Right cardiac atrium (tissue), 5 donors: ENCODE measurements at regions not wholly inside any gene's neighbourhood (a gene's known extent, or its start where the extent isn't known, plus 50 kb on each side); places are given as distances from the start of the nearest gene placed in this dataset.
"Not testable (repeated sequence)": the region's sequence is repeated elsewhere in the genome, so short reads cannot be mapped to it uniquely, and the experiment has no call there.

Experiments
- ATAC-seq, 2 donors: fragments of 200-7000 bp; cut with Tn5 transposase; one replicate each; pipeline versions ENCODE4 v1.8.0 to v1.9.1; 2020; ENCODE audit warnings: moderate library complexity in 2 of 2, mild to moderate bottlenecking in 1 of 2
- DNase-seq, 3 donors: peaks; one replicate each; pipeline ENCODE4 v3.0.0-alpha.2; 2020
- H3K27ac ChIP-seq: one replicate; pipeline ENCODE4 v1.5.1; 2013; ENCODE audit warnings: mild to moderate bottlenecking, low read length, control low read depth, moderate library complexity
- H3K27me3 ChIP-seq: one replicate; pipeline ENCODE4 v1.6.1; 2013; ENCODE audit not compliant: control insufficient read depth, insufficient read depth
- H3K4me1 ChIP-seq: one replicate; pipeline ENCODE4 v1.6.1; 2013; ENCODE audit warnings: low read length; ENCODE audit not compliant: control insufficient read depth, insufficient read depth
- H3K4me3 ChIP-seq: one replicate; pipeline ENCODE4 v1.5.1; 2013; ENCODE audit warnings: low read length, control low read depth
- H3K9me3 ChIP-seq: one replicate; pipeline ENCODE4 v1.6.1; 2013; ENCODE audit warnings: low read length; ENCODE audit not compliant: control insufficient read depth
- WGBS: extraction: QIAGEN DNeasy Blood & Tissue Kit; methylation state at CpG from one replicate; pipeline ENCODE4 v1.1.7; 2013; 5-methylcytosine and 5-hydroxymethylcytosine counted together
- intact Hi-C, 4 donors: fragments of 100-400 bp; cut with DNase I; formaldehyde crosslinking; loops; one replicate each; pipeline versions ENCODE4 v1.11.0 to v1.14.0; 2022 to 2023
- donor health status: healthy with polysubstance abuse.
- donor health status: DM: no; HTN: yes; CAD: no.
- donor health status: DM: no; HTN: no; CAD: no.
- donor health status: DM: no; HTN: yes; CAD: no; lungs with severe emphysema.
- donor health status: DM: yes; HTN: yes; CAD: no.

DNA sequence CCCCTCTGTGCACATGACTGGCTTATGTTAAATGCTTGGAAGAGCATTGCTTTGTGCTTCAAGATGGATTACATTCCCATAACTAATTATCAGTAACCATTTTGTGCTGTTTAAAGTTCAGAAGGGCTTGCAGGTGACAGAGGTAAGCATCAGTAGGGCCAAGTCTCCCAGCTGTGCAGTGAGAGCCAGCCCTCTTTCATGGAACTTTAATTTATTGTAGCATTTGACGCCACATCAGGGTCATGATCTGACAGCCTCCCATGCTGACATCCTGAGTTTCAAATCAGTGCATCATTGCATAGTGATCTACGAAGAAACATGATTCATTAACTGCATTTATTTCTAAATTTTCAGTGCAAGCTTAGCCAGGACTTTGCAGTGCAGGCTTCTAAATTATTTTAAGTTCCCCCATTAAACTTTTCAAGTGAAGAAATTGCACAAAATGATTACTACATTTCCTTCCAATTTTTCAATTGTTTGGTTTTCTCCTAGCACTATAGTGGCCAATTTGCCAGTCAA lies 380.9 kb downstream of the UTRN start:
- Histone ChIP-seq H3K4me3 (no peak overlapping the region), H3K9me3 (no peaks in the 10 kb centered on the region), H3K4me1 (peaks cover 2% of the 10 kb centered on the region), H3K27ac (no peak overlapping the region), H3K27me3 (no peaks in the 10 kb centered on the region)
- intact Hi-C loops: no loop called here
- DNase-seq (no peak), ATAC-seq (no peak)
- WGBS: 92% methylated on average over 2 of the region's 2 CpGs

- Histone ChIP-seq H3K4me1 (no peaks in the 10 kb centered on the region), H3K27ac (no peak overlapping the region), H3K9me3 (no peaks in the 10 kb centered on the region), H3K27me3 (no peaks in the 10 kb centered on the region), H3K4me3 (no peak overlapping the region)
- intact Hi-C loops: no loop called here
- ATAC-seq: no peak
- no peak for DNase-seq
- 86% methylated on average over 6 of the region's 6 CpGs for WGBS
Measured at GRCh38 chr6:144666781-144667180, 381.6 kb downstream of the UTRN start.

GRCh38 chr6:144667532-144668503 lies 382.7 kb downstream of the UTRN start:
- no peaks in the 10 kb centered on the region for H3K27me3 ChIP-seq
- ATAC-seq: no peak
- H3K27ac ChIP-seq: no peak overlapping the region
- no peaks in the 10 kb centered on the region for H3K9me3 ChIP-seq
- no peak overlapping the region for H3K4me3 ChIP-seq
- DNase-seq: no peak
- H3K4me1 ChIP-seq: no peaks in the 10 kb centered on the region
- 83% methylated on average over 4 of the region's 4 CpGs for WGBS
- intact Hi-C loops: no loop called here

DNA sequence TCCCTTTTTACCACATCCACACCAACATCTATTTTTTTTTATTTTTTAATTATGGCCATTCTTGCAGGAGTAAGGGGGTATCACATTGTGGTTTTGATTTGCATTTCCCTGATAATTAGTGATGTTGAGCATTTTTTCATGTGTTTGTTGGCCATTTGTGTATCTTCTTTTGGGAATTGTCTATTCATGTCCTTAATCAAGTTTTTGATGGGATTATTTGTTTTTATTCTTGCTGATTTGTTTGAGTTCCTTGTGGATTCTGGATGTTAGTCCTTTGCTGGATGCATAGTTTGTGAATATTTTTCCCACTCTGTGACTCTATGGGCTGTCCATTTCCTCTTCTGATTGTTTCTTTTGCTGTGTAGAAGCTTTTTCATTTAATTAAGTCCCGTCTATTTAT lies 385.1 kb downstream of the UTRN start:
- DNase-seq, intact Hi-C loops, H3K9me3 ChIP-seq, H3K27ac ChIP-seq, H3K4me3 ChIP-seq, H3K27me3 ChIP-seq, ATAC-seq, H3K4me1 ChIP-seq: not testable (repeated sequence)
- 100% methylated on average over 1 of the region's 1 CpG for WGBS

GRCh38 chr6:144673807-144674206 lies 388.7 kb downstream of the UTRN start:
- WGBS: 97% methylated on average over 3 of the region's 3 CpGs
- DNase-seq (no peak), ATAC-seq (no peak)
- Histone ChIP-seq H3K27ac (no peak overlapping the region), H3K4me3 (no peak overlapping the region), H3K9me3 (no peaks in the 10 kb centered on the region), H3K27me3 (no peaks in the 10 kb centered on the region), H3K4me1 (no peaks in the 10 kb centered on the region)
- intact Hi-C loops: no loop called here

- Histone ChIP-seq H3K4me1 (no peaks in the 10 kb centered on the region), H3K27ac (no peak overlapping the region), H3K4me3 (no peak overlapping the region), H3K27me3 (no peaks in the 10 kb centered on the region), H3K9me3 (no peaks in the 10 kb centered on the region)
- DNase-seq: peak in 1 of 3 donors; percentile 47
- WGBS: 87% methylated on average over 6 of the region's 6 CpGs
- no peak for ATAC-seq
- intact Hi-C loops: no loop called here
Measured at GRCh38 chr6:144675231-144675861, 390.2 kb downstream of the UTRN start.

DNA sequence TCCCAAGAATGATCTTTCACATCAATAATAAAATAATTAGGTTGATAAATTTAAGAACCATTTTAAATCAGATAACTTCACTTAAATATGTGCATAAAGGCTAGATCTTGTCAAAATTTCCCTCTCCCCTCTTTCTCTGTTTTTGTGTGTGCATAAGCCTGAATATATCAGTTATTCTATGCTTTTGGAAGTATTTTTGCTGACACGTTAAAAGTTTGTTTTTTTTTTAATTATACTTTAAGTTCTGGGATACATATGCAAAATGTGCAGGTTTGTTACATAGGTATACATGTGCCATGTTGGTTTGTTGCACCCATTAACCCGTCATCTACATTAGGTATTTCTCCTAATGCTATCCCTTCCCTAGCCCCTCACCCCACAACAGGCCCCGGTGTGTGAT lies 391.2 kb downstream of the UTRN start:
- ATAC-seq, intact Hi-C loops, H3K27me3 ChIP-seq, H3K4me1 ChIP-seq, H3K4me3 ChIP-seq, DNase-seq, H3K27ac ChIP-seq, H3K9me3 ChIP-seq: not testable (repeated sequence)
- 95% methylated on average over 3 of the region's 3 CpGs for WGBS

DNA sequence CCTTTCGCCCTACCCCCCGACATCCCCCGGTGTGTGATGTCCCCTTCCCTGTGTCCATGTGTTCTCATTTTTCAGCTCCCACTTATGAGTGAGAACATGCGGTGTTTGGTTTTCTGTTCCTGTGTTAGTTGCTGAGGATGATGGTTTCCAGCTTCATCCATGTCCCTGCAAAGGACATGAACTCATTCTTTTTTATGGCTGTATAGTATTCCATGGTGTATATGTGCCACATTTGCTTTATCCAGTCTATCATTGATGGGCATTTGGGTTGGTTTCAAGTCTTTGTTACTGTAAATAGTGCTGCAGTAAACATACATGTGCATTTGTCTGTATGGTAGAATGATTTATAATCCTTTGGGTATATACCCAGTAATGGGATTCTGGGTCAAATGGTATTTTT lies 392.1 kb downstream of the UTRN start:
- WGBS: 98% methylated on average over 4 of the region's 4 CpGs
- H3K4me3 ChIP-seq, ATAC-seq, DNase-seq, H3K4me1 ChIP-seq, H3K27ac ChIP-seq, intact Hi-C loops, H3K27me3 ChIP-seq, H3K9me3 ChIP-seq: not testable (repeated sequence)

- Histone ChIP-seq H3K27ac (no peak overlapping the region), H3K4me3 (no peak overlapping the region), H3K9me3 (no peaks in the 10 kb centered on the region), H3K27me3 (no peaks in the 10 kb centered on the region), H3K4me1 (no peaks in the 10 kb centered on the region)
- WGBS: 37% methylated on average over 1 of the region's 1 CpG
- ATAC-seq: peak; percentile 36 to 39
- DNase-seq: no peak
- intact Hi-C loops: no loop called here
Measured at GRCh38 chr6:144678844-144679243, 393.7 kb downstream of the UTRN start.

GRCh38 chr6:144681334-144681733 lies 396.2 kb downstream of the UTRN start:
- 55% methylated on average over 3 of the region's 3 CpGs for WGBS

More at GRCh38 chr6:144681334-144681733, 396.2 kb downstream of the UTRN start:
- ATAC-seq (no peak), DNase-seq (no peak)
- no peaks in the 10 kb centered on the region for H3K27me3 ChIP-seq
- no peaks in the 10 kb centered on the region for H3K4me1 ChIP-seq
- intact Hi-C loops: no loop called here
- no peaks in the 10 kb centered on the region for H3K9me3 ChIP-seq
- H3K27ac ChIP-seq: no peak overlapping the region
- no peak overlapping the region for H3K4me3 ChIP-seq
